SH-SY5Y (cell line): ENCODE measurements at regions not wholly inside any gene's neighbourhood (a gene's known extent, or its start where the extent isn't known, plus 50 kb on each side); places are given as distances from the start of the nearest gene placed in this dataset.

Source experiments
- GATA2 ChIP-seq: IDR thresholded peaks from 2 replicates; pipeline ENCODE4 v1.6.1; 2011; ENCODE audit warnings: mild to moderate bottlenecking, low read depth, low read length
- GATA3 ChIP-seq: IDR thresholded peaks from 2 replicates; pipeline ENCODE4 v1.6.1; 2011; ENCODE audit warnings: low read depth, mild to moderate bottlenecking, low read length, moderate library complexity

DNA sequence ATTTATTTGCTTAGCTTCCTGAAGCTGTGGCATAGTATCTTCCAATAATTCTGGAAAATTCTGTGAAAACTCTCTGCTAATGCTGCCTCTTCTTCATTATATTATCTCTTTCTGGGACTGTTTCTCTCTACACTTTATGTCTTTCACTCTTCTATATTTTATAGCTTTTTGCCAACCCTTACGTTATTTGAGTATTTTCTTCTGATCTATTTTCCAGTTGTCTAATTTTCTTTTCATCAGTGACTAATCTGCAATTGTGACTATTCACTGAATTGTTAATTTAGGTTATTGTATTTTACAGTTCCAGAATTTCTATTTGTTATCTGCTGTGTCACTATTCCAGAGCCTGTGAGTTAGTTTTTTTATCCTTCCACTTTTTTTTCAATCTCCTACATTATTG lies 273.4 kb upstream of the PHYHIPL start:
- no peak for TF ChIP-seq GATA2
- no peak for TF ChIP-seq GATA3
